CD4-positive, alpha-beta memory T cell (primary cell): ENCODE measurements at regions not wholly inside any gene's neighbourhood (a gene's known extent, or its start where the extent isn't known, plus 50 kb on each side); places are given as distances from the start of the nearest gene placed in this dataset.
"Not testable (repeated sequence)": the region's sequence is repeated elsewhere in the genome, so short reads cannot be mapped to it uniquely, and the experiment has no call there.

Experiments
- CTCF ChIA-PET: fragments of 350-600 bp; sonication (Branson Sonifier 250); formaldehyde crosslinking; loops from one replicate; lab custom pipeline; 2021; ENCODE audit warnings: inconsistent platforms; ENCODE audit not compliant: partially characterized antibody; lab: Charles Lee
- POLR2A ChIA-PET: fragments of 350-600 bp; sonication (Branson Sonifier 250); formaldehyde crosslinking; loops from one replicate; lab custom pipeline; 2021; ENCODE audit not compliant: partially characterized antibody; lab: Charles Lee
- DNase-seq, 5 donors: peaks; one replicate each; pipeline versions ENCODE4 v3.0.0 to v3.0.0-alpha.2; 2020 to 2022; ENCODE audit warnings: mixed read lengths in 1 of 5
- H3K27ac ChIP-seq: one replicate; pipeline ENCODE4 v1.7.0; 2013; ENCODE audit warnings: low read depth, low read length
- H3K27me3 ChIP-seq: 2 replicates; pipeline ENCODE4 v1.7.0; 2013; ENCODE audit warnings: mild to moderate bottlenecking, low read length, moderate library complexity; ENCODE audit not compliant: insufficient read depth
- H3K36me3 ChIP-seq: 2 replicates; pipeline ENCODE4 v1.7.0; 2013; ENCODE audit warnings: mild to moderate bottlenecking, low read length, moderate library complexity; ENCODE audit not compliant: insufficient read depth
- H3K4me1 ChIP-seq: 2 replicates; pipeline ENCODE4 v1.7.0; 2013; ENCODE audit warnings: mild to moderate bottlenecking, low read length, moderate library complexity; ENCODE audit not compliant: insufficient read depth
- H3K4me3 ChIP-seq, 2 donors: one replicate each; pipeline ENCODE4 v1.7.0; 2013; ENCODE audit warnings: low read length in 2 of 2, mild to moderate bottlenecking in 1 of 2
- H3K9me3 ChIP-seq, 2 donors: one replicate each; pipeline ENCODE4 v1.7.0; 2013; ENCODE audit warnings: low read length in 2 of 2, control low read depth in 1 of 2; ENCODE audit not compliant: control insufficient read depth in 1 of 2
- H3K27ac Mint-ChIP-seq, 7 donors: one replicate each; pipeline ENCODE4 v1.8.0; 2020 to 2021; ENCODE audit warnings: mixed read lengths in 7 of 7, mild to moderate bottlenecking in 6 of 7, inconsistent platforms in 3 of 7, moderate library complexity in 3 of 7
- H3K27me3 Mint-ChIP-seq, 2 donors: one replicate each; pipeline ENCODE4 v1.8.0; 2020 to 2021; ENCODE audit warnings: mixed read lengths in 2 of 2
- H3K36me3 Mint-ChIP-seq, 2 donors: one replicate each; pipeline ENCODE4 v1.8.0; 2020 to 2021; ENCODE audit warnings: mixed read lengths in 2 of 2, inconsistent platforms in 1 of 2, mild to moderate bottlenecking in 1 of 2
- H3K4me1 Mint-ChIP-seq, 4 donors: one replicate each; pipeline ENCODE4 v1.8.0; 2020 to 2021; ENCODE audit warnings: mixed read lengths in 4 of 4, mild to moderate bottlenecking in 1 of 4
- H3K4me3 Mint-ChIP-seq, 8 donors: one replicate each; pipeline ENCODE4 v1.8.0; 2020 to 2021; ENCODE audit warnings: mixed read lengths in 8 of 8, mild to moderate bottlenecking in 7 of 8, moderate library complexity in 6 of 8, inconsistent platforms in 3 of 8
- H3K9me3 Mint-ChIP-seq, 8 donors: one replicate each; pipeline ENCODE4 v1.8.0; 2020 to 2021; ENCODE audit warnings: mixed read lengths in 8 of 8, mild to moderate bottlenecking in 5 of 8, inconsistent platforms in 3 of 8, moderate library complexity in 1 of 8
- intact Hi-C: fragments of 100-400 bp; cut with micrococcal nuclease; formaldehyde crosslinking; loops from one replicate; pipeline ENCODE4 v1.15.1; 2023

DNA sequence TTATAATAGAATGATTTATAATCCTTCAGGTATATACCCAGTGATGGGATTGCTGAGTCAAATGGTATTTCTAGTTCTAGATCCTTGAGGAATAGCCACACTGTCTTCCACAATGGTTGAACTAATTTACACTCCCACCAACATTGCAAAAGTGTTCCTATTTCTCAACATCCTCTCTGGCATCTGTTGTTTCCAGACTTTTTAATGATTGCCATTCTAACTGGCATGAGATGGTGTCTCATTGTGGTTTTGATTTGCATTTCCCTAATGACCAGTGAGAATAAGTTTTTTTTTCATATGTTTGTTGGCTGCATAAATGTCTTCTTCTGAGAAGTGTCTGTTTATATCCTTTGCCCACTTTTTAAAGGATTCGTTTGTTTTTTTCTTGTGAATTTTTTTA lies 615.1 kb downstream of the STK39 start:
- DNase-seq, H3K27ac ChIP-seq, H3K36me3 ChIP-seq, H3K36me3 Mint-ChIP-seq, CTCF ChIA-PET, H3K27ac Mint-ChIP-seq, H3K27me3 ChIP-seq, H3K9me3 ChIP-seq, H3K4me3 Mint-ChIP-seq, intact Hi-C loops, H3K4me1 Mint-ChIP-seq, POLR2A ChIA-PET, H3K9me3 Mint-ChIP-seq, H3K27me3 Mint-ChIP-seq, H3K4me1 ChIP-seq, H3K4me3 ChIP-seq: not testable (repeated sequence)

DNA sequence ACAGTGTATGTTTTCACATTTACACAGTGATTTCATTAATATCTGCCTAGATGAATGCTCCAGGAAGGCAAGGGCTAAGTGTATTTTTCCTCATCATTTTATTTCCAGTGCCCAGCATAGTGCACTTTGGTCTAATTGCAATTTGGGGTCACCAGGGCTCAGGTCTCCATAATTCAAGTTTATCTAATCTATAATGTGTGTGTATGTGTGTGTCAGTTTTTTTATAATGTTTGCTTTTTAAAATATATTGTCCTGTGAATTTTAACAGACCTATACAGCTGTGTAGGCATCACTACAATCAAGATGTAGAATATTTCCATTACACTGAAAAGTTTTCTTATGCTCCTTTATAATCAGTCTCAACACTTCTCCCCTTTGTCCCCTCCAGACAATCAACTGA lies 620.4 kb downstream of the STK39 start:
- peaks cover 0 to 7% (median 0%) of the 10 kb centered on the region in 8 donors for H3K9me3 Mint-ChIP-seq
- Histone ChIP-seq H3K27me3 (no peaks in the 10 kb centered on the region), H3K4me3 (no peak overlapping the region), H3K4me1 (no peaks in the 10 kb centered on the region), H3K27ac (no peak overlapping the region), H3K36me3 (no peaks in the 10 kb centered on the region), H3K9me3 (no peaks in the 10 kb centered on the region)
- CTCF ChIA-PET: no interaction called here
- H3K27me3 Mint-ChIP-seq: no peaks in the 10 kb centered on the region
- no peak overlapping the region for H3K27ac Mint-ChIP-seq
- H3K4me3 Mint-ChIP-seq: no peak overlapping the region
- no peaks in the 10 kb centered on the region for H3K4me1 Mint-ChIP-seq
- no peaks in the 10 kb centered on the region for H3K36me3 Mint-ChIP-seq
- POLR2A ChIA-PET: no interaction called here
- intact Hi-C loops: no loop called here
- DNase-seq: no peak

DNA sequence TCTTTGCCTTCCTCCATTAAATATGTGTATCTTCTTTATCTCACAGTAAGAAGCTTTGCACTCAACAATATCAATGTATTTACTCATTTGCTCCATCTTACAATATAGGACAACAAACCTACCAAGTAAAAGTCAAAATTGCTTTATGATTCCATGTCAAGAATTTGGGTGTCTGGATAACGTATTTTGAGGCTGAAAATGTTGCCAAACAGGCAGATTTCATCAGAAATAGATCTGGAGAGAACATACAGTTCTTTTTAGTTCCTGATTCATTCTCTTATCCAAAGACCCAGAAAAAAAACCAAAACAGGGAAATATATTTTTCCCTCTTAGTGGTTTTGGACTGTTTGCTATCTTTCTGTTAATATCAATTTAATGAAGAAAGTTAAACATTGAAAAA lies 621.1 kb downstream of the STK39 start:
- Histone ChIP-seq H3K4me3 (no peak overlapping the region), H3K36me3 (no peaks in the 10 kb centered on the region), H3K4me1 (no peaks in the 10 kb centered on the region), H3K27ac (no peak overlapping the region), H3K27me3 (no peaks in the 10 kb centered on the region), H3K9me3 (no peaks in the 10 kb centered on the region)
- Mint-ChIP-seq H3K9me3 (peaks cover 0 to 7% (median 1%) of the 10 kb centered on the region in 8 donors), H3K36me3 (no peaks in the 10 kb centered on the region), H3K27ac (no peak overlapping the region), H3K27me3 (no peaks in the 10 kb centered on the region), H3K4me1 (no peaks in the 10 kb centered on the region), H3K4me3 (no peak overlapping the region)
- ChIA-PET POLR2A (no interaction called here), CTCF (no interaction called here)
- no peak for DNase-seq
- intact Hi-C loops: no loop called here

DNA sequence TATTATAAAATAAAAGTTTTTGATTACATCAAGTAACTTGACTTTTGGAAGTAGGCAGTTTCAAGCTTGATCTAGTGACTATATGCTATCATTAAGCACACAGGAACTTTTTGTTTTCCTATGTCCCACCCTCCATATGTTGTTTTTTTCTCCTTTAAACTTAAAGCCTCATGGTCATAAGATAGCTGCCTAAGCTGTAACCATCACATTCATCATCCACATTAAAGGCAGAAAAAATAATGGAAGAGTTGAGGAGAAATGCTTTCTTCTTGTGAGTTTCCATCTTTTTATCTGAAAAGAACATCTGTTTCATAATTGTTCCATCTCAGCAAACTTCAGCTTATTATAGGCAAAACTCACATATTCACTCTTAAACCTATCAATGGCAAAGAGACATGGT lies 630.4 kb downstream of the STK39 start:
- no peaks in the 10 kb centered on the region for H3K36me3 ChIP-seq
- H3K27ac Mint-ChIP-seq: no peak overlapping the region
- no peaks in the 10 kb centered on the region for H3K27me3 Mint-ChIP-seq
- no peak overlapping the region for H3K27ac ChIP-seq
- H3K4me3 Mint-ChIP-seq: no peak overlapping the region
- DNase-seq: no peak
- no peaks in the 10 kb centered on the region for H3K36me3 Mint-ChIP-seq
- H3K27me3 ChIP-seq: no peaks in the 10 kb centered on the region
- ChIA-PET CTCF (no interaction called here), POLR2A (no interaction called here)
- H3K9me3 ChIP-seq: no peaks in the 10 kb centered on the region
- intact Hi-C loops: no loop called here
- H3K9me3 Mint-ChIP-seq: peaks cover 0 to 3% (median 0%) of the 10 kb centered on the region in 8 donors
- no peaks in the 10 kb centered on the region for H3K4me1 Mint-ChIP-seq
- no peak overlapping the region for H3K4me3 ChIP-seq
- H3K4me1 ChIP-seq: no peaks in the 10 kb centered on the region

DNA sequence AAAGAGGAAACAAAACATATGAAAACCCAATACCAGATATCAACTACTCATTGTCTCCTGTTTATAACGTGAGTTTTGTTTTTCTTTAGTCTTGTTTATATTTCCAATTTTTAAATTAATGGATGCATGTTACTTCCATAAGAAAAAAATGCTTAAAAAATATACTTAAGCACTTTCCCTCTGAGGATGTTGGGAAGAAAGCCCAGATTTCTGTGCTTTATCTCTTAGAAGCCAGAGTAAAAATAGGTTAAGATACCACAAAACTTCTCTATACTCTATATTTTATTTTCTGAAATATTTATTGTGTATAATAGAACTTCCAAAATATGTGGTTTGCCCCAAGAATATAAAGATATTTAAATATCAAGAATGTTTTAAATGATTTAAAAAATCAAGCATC lies 633.9 kb downstream of the STK39 start:
- Histone ChIP-seq H3K4me3 (no peak overlapping the region), H3K4me1 (no peaks in the 10 kb centered on the region), H3K36me3 (no peaks in the 10 kb centered on the region), H3K27me3 (no peaks in the 10 kb centered on the region), H3K27ac (no peak overlapping the region), H3K9me3 (no peaks in the 10 kb centered on the region)
- Mint-ChIP-seq H3K4me3 (no peak overlapping the region), H3K36me3 (no peaks in the 10 kb centered on the region), H3K4me1 (no peaks in the 10 kb centered on the region), H3K27ac (no peak overlapping the region), H3K27me3 (no peaks in the 10 kb centered on the region), H3K9me3 (peaks cover 0 to 5% (median 0%) of the 10 kb centered on the region in 8 donors)
- intact Hi-C loops: no loop called here
- DNase-seq: no peak
- ChIA-PET CTCF (no interaction called here), POLR2A (no interaction called here)

DNA sequence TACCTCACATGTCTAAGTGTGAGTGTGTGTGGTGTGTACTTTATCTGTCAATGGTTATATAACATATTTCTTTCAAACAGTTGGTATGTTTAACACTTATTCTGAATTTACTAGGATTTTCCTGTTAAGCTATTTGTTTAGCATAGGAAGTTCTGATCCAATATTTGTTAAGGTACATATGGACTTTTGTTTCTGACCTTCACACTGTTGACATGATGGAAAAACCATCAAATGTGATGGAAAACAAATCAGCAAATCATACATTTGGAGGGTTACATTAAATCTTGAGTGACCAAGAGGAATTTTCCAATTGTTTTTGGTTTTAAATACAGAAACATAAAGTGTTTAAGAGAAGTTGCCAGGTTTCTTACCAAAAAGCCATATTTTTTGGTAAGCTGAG lies 638.9 kb downstream of the STK39 start:
- H3K4me3 Mint-ChIP-seq: no peak overlapping the region
- Histone ChIP-seq H3K27ac (no peak overlapping the region), H3K9me3 (no peaks in the 10 kb centered on the region), H3K4me3 (no peak overlapping the region), H3K4me1 (no peaks in the 10 kb centered on the region), H3K36me3 (no peaks in the 10 kb centered on the region), H3K27me3 (no peaks in the 10 kb centered on the region)
- no peak for DNase-seq
- POLR2A ChIA-PET: no interaction called here
- no peaks in the 10 kb centered on the region for H3K36me3 Mint-ChIP-seq
- peaks cover 0 to 5% (median 0%) of the 10 kb centered on the region in 8 donors for H3K9me3 Mint-ChIP-seq
- H3K27ac Mint-ChIP-seq: no peak overlapping the region
- no peaks in the 10 kb centered on the region for H3K4me1 Mint-ChIP-seq
- intact Hi-C loops: no loop called here
- CTCF ChIA-PET: no interaction called here
- H3K27me3 Mint-ChIP-seq: no peaks in the 10 kb centered on the region

DNA sequence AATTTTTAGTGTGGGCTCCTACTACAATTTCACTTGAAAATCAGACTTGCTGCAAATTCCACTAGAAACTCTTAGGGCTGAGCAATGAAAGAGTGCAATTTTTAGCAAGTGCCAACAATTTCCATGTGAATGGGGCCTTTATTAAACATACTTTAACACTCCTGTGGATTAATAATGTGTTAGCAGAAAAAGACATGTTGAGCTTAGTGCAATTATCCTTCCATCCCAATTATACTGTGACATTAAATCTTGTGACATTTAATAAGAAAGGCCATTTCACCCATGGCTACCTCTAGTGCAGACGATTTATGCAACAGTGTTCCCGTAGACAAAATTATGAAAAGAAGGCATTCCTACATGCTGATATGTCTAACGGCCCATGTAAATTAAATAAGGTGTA lies 639.7 kb downstream of the STK39 start:
- H3K27me3 Mint-ChIP-seq: no peaks in the 10 kb centered on the region
- Histone ChIP-seq H3K4me3 (no peak overlapping the region), H3K27ac (no peak overlapping the region), H3K9me3 (no peaks in the 10 kb centered on the region), H3K36me3 (no peaks in the 10 kb centered on the region), H3K4me1 (no peaks in the 10 kb centered on the region), H3K27me3 (no peaks in the 10 kb centered on the region)
- CTCF ChIA-PET: no interaction called here
- no peak for DNase-seq
- intact Hi-C loops: no loop called here
- H3K4me3 Mint-ChIP-seq: no peak overlapping the region
- peaks cover 0 to 5% (median 0%) of the 10 kb centered on the region in 8 donors for H3K9me3 Mint-ChIP-seq
- H3K27ac Mint-ChIP-seq: no peak overlapping the region
- POLR2A ChIA-PET: no interaction called here
- H3K4me1 Mint-ChIP-seq: no peaks in the 10 kb centered on the region
- no peaks in the 10 kb centered on the region for H3K36me3 Mint-ChIP-seq

DNA sequence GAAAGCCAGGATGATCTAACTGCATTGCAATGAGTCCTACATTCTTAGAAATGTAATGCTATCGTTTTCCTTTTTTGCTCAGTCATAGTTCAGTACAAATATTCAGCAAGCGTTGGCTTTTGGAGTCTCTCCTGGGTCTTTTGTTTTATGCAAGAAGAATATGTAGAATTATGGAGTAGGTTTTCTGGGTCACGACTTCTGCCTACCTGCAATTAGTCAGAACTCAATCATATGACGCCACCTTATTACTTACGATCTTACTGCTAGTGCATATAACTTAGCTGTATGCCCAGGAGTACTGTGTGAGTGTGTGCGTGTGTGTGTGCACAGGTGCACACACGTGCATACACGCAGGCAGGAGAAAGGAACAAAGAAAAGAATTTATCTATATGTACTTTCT lies 640.2 kb downstream of the STK39 start:
- no peaks in the 10 kb centered on the region for H3K4me1 Mint-ChIP-seq
- H3K4me3 Mint-ChIP-seq: no peak overlapping the region
- no peak overlapping the region for H3K27ac ChIP-seq
- no peak for DNase-seq
- no peak overlapping the region for H3K27ac Mint-ChIP-seq
- H3K4me3 ChIP-seq: no peak overlapping the region
- no peaks in the 10 kb centered on the region for H3K27me3 ChIP-seq
- no peaks in the 10 kb centered on the region for H3K4me1 ChIP-seq
- ChIA-PET CTCF (no interaction called here), POLR2A (no interaction called here)
- H3K36me3 Mint-ChIP-seq: no peaks in the 10 kb centered on the region
- H3K36me3 ChIP-seq: no peaks in the 10 kb centered on the region
- H3K27me3 Mint-ChIP-seq: no peaks in the 10 kb centered on the region
- intact Hi-C loops: no loop called here
- H3K9me3 ChIP-seq: no peaks in the 10 kb centered on the region
- H3K9me3 Mint-ChIP-seq: peaks cover 0 to 5% (median 0%) of the 10 kb centered on the region in 8 donors
